ENCODE measurements at regions not wholly inside any gene's neighbourhood (a gene's known extent, or its start where the extent isn't known, plus 50 kb on each side); places are given as distances from the start of the nearest gene placed in this dataset.

DNA sequence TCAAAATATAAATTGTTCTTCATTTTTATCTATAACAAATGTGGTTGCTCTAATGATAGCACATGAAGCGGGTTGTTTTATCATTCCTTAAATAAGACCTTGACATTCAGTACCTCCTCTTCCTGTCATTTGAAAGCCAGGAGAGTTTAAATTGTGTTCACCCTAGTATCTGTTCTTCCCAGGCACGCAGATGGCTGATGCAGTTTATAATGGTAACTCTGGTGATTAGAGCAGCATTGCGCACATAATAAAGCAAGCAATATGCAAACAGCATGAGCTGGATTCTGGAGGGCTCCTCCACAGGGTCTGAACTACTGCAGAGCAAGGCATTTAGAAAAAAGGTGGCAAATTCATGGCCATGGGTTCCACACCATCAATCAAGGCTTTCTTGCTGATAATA, 307.8 kb downstream of the ENC1 start:
- H3K36me3 ChIP-seq (replicated peaks; ENCODE audit: control insufficient read depth, insufficient read depth, low read length): no peaks in the 10 kb centered on the region

DNA sequence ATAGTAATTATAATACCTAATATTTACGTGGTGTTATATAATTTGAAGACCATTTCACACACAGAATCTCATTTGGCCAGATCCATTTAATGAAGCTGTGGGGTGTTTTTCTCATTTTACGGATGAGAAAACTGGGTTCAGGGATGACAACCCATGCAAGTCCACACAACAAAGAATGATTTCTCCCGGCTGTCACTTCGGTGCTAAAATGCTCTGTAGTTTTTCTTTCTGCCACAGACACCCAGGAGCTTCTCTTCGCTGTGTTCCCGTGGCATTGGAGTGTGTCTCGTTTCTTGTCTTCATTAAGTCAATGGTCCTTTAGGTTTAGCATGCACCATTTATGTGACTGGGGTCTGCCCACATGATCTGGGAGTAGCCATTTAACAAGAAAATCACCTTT, 308.5 kb downstream of the ENC1 start:
- Histone ChIP-seq H3K36me3 (replicated peaks; ENCODE audit: control insufficient read depth, insufficient read depth, low read length) (no peaks in the 10 kb centered on the region), H3K27me3 (ENCODE audit: control insufficient read depth, insufficient read depth, low read length) (no peaks in the 10 kb centered on the region), H3K4me3 (ENCODE audit: insufficient read depth, low read depth, low read length) (no peak overlapping the region)
- no peak for DNase-seq

More for the DNA sequence above, 307.8 kb downstream of the ENC1 start:
- no peak for DNase-seq
- no peaks in the 10 kb centered on the region for H3K27me3 ChIP-seq (ENCODE audit: control insufficient read depth, insufficient read depth, low read length)
- H3K4me3 ChIP-seq (ENCODE audit: insufficient read depth, low read depth, low read length): no peak overlapping the region

DNA sequence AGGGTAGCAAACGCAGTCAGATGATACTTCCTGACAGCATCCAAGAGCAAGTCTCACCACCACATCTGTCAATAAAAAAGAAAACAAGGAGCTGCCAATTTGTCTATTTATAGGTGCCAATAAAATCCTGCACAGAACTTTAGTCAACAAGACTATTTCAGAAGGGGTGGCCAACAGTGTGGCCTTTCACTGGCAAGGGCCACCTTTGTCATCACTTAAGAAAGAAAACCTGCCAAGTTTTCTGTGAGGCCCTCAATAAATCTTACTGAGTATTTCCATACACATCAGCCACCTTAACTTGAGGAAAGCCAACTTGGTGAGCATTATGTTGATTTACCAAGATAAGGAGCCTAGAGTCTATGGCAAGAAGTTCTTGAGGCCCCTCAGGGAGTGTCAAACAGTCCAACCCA, 312.3 kb downstream of the ENC1 start:
- DNase-seq: no peak
- no peak overlapping the region for H3K4me3 ChIP-seq (ENCODE audit: insufficient read depth, low read depth, low read length)
- H3K36me3 ChIP-seq (replicated peaks; ENCODE audit: control insufficient read depth, insufficient read depth, low read length): no peaks in the 10 kb centered on the region
- no peaks in the 10 kb centered on the region for H3K27me3 ChIP-seq (ENCODE audit: control insufficient read depth, insufficient read depth, low read length)

DNA sequence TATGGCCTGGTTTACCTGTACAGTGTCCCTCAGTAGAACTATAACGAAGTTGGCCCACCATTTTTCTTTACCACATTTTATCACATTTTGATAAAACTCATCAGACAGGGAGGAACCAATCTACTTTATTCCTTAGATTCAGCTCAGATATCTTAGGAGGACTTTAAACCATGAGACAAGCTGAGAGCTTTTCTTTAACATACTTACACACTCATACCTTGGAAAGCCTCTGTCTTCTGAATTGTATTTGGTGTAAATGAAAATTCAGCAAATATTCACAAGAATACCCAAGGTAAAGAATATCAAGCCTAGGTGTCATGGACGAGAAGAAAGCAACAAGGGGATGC, 313.2 kb downstream of the ENC1 start:
- Histone ChIP-seq H3K27me3 (ENCODE audit: control insufficient read depth, insufficient read depth, low read length) (no peaks in the 10 kb centered on the region), H3K4me3 (ENCODE audit: insufficient read depth, low read depth, low read length) (no peak overlapping the region)
- DNase-seq: no peak

DNA sequence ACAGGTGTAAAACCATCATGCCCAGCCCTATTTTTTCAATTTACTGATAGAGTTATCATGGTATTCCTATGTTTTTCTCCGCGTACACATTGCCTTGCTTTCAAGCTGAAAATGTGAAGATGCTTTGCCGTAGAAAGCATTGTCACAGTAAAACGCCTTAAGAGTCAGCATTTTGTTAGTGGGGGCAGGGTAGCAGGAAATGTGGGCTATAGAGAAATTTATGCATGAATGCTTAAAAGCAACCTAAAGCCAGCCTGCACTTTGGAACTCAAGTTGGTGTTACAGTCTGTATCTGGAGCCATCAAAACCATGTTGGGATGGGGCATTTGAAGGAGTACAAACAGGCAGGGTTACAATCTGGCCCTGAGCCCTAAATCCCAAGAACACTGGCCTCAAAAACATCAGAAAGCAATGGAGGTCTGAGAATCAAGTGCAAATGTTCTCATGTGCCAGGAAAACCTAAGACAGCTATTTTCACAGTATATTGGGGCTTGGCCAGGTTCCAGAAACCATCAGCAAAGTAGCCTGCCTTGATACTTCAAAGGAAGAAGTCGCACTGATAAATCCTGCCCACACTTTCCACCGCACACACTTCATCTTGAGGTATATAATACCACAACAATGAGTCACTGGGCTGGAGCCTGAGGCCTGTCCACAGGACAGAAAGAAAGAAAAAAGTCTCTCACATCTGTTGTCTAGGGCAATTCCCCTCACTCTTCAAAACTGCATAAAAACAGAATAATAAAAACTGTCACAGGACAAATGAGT, 313.8 kb downstream of the ENC1 start:
- Histone ChIP-seq H3K36me3 (replicated peaks; ENCODE audit: control insufficient read depth, insufficient read depth, low read length) (no peaks in the 10 kb centered on the region), H3K27me3 (ENCODE audit: control insufficient read depth, insufficient read depth, low read length) (no peaks in the 10 kb centered on the region), H3K4me3 (ENCODE audit: insufficient read depth, low read depth, low read length) (no peak overlapping the region)
- DNase-seq: no peak

More for the DNA sequence above, 313.2 kb downstream of the ENC1 start:
- no peaks in the 10 kb centered on the region for H3K36me3 ChIP-seq (replicated peaks; ENCODE audit: control insufficient read depth, insufficient read depth, low read length)

DNA sequence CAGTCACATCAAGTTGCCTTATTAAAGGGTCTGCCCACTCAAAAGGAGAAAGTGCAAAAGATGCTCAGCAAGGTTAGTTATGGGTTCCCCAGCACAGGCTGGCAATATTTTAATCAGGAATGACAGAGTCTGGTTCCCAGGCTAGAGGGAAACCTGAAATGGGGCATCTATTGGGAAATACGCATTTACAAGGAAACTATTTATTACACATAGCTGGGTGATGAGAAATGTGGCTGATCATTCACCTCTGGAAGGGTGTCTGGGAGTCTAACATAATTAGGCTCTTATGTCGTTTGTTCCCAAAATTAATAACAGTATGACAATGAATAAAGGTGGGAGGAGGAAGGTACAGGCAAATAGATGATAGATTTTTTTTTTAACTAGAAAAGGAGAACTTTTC, 314.7 kb downstream of the ENC1 start:
- no peaks in the 10 kb centered on the region for H3K27me3 ChIP-seq (ENCODE audit: control insufficient read depth, insufficient read depth, low read length)
- H3K4me3 ChIP-seq (ENCODE audit: insufficient read depth, low read depth, low read length): no peak overlapping the region
- H3K36me3 ChIP-seq (replicated peaks; ENCODE audit: control insufficient read depth, insufficient read depth, low read length): no peaks in the 10 kb centered on the region
- no peak for DNase-seq

DNA sequence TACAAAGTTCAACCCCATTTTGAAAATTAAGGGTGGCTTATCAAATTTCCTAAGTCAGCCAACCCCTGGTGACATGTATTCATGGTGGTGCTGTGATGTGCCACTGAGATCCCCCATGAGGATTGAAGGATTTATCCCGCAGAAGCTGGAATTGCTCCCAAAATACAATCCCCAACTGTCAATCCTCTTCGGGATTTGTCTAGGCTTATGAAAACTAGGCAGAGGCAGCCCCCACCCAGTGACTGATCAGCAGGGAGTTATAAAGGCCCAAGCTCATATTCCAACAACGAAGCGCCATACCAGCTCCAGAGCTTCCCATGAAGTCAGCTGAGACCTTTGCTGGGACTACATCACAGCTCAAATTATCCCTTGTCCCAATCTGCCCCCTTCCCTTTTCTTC, 316.0 kb downstream of the ENC1 start:
- Histone ChIP-seq H3K4me3 (ENCODE audit: insufficient read depth, low read depth, low read length) (no peak overlapping the region), H3K27me3 (ENCODE audit: control insufficient read depth, insufficient read depth, low read length) (no peaks in the 10 kb centered on the region), H3K36me3 (replicated peaks; ENCODE audit: control insufficient read depth, insufficient read depth, low read length) (no peaks in the 10 kb centered on the region)
- no peak for DNase-seq

DNA sequence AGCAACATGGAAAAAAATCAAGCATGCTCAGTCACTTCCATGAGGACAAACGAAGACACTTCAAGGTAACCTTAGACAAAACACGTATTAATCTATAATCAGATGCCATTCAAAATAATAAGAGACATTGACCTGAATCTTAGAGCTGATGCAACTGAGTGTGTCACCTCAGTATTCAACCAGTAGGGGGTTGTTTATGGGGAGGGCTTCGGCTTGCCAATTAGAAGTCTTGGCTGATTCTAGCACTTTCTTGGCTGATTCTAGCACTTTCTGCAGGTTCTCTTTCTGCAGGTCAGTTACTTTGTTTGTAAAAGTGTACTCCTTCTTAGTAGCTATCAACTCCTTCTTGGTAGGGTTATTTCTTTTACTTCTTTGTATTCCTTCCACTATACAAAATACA, 317.6 kb downstream of the ENC1 start:
- Histone ChIP-seq H3K4me3 (ENCODE audit: insufficient read depth, low read depth, low read length) (no peak overlapping the region), H3K27me3 (ENCODE audit: control insufficient read depth, insufficient read depth, low read length) (no peaks in the 10 kb centered on the region), H3K36me3 (replicated peaks; ENCODE audit: control insufficient read depth, insufficient read depth, low read length) (no peaks in the 10 kb centered on the region)
- DNase-seq: no peak

DNA sequence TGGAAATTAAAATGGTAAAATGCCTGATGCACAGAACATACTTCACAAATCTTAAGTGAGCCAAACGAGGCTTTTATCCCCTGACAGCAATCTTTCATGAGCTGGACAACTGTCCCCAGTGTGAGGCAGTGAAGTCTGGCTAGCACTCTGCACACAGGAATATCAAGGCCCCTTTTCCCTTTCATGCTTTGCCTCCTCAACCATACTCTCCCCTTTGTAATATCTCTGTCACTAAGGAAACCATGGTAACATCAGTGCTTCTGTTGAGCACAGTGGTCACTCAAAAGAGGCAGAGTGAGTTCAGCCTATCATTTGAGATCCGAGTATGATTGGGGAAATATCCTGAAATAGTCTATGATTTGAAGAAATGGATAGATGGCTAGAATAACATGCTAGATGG, 318.3 kb downstream of the ENC1 start:
- no peak overlapping the region for H3K4me3 ChIP-seq (ENCODE audit: insufficient read depth, low read depth, low read length)
- no peak for DNase-seq
- no peaks in the 10 kb centered on the region for H3K27me3 ChIP-seq (ENCODE audit: control insufficient read depth, insufficient read depth, low read length)
- H3K36me3 ChIP-seq (replicated peaks; ENCODE audit: control insufficient read depth, insufficient read depth, low read length): no peaks in the 10 kb centered on the region

DNA sequence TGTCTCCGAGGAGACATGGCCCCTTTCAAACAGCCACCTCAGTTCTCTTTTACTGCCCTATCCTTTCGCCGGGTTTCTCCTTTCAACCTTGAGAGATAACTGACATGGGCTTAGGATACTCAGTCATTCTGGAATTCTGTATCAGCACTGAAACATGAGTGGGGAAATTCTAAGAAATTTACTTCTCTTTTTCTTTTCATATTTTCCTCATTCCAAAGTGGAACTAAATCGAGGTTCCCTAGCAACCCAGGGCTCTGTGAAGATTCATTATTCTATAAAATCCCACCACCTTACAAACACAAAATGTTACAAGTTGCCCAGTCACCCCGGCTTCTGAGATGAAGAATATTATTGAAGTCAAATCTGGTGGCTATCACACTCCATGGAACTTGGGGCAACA, 319.2 kb downstream of the ENC1 start:
- no peaks in the 10 kb centered on the region for H3K36me3 ChIP-seq (replicated peaks; ENCODE audit: control insufficient read depth, insufficient read depth, low read length)
- DNase-seq: no peak
- no peak overlapping the region for H3K4me3 ChIP-seq (ENCODE audit: insufficient read depth, low read depth, low read length)
- no peaks in the 10 kb centered on the region for H3K27me3 ChIP-seq (ENCODE audit: control insufficient read depth, insufficient read depth, low read length)

DNA sequence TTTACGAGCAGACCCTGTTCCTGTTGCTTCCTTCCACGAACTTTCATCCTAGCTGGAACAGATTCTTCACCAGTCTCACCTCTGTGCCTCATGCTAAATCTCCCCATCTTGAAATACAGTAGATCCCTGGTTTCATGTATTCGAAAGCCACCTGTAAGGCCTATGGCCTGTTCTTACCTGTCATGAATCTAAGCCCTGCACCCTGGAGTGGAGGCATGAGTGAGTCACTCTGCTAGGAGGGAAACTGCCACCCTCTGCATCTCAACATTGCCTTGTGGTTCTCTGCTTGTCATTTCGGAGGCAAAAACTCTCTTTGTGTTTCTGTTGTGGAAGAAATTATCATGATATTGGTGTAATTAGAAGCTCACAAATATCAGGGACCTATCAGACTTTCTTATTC, 320.0 kb downstream of the ENC1 start:
- no peak overlapping the region for H3K4me3 ChIP-seq (ENCODE audit: insufficient read depth, low read depth, low read length)
- DNase-seq: no peak

DNA sequence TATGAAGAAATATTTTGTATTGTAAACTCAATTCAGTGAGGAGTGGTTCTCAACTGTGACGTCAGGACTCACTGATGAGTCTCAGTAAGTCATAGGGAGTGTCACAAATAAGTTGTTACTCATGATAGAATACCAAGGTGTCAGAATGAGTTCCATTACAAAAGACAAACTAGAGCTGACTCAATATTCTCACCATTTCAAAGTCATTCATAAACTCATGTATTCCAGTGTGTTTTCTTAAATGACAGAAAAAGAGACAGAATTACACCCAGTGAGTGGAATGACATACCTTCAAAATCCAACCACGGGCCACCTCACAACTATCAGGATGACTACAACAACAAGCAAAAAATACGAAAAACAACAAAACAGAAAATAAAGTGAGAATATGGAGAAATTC, 321.5 kb downstream of the ENC1 start:
- DNase-seq: no peak
- H3K36me3 ChIP-seq (replicated peaks; ENCODE audit: control insufficient read depth, insufficient read depth, low read length): no peaks in the 10 kb centered on the region
- H3K4me3 ChIP-seq (ENCODE audit: insufficient read depth, low read depth, low read length): no peak overlapping the region
- H3K27me3 ChIP-seq (ENCODE audit: control insufficient read depth, insufficient read depth, low read length): no peaks in the 10 kb centered on the region

More for the DNA sequence above, 320.0 kb downstream of the ENC1 start:
- H3K27me3 ChIP-seq (ENCODE audit: control insufficient read depth, insufficient read depth, low read length): no peaks in the 10 kb centered on the region
- no peaks in the 10 kb centered on the region for H3K36me3 ChIP-seq (replicated peaks; ENCODE audit: control insufficient read depth, insufficient read depth, low read length)

DNA sequence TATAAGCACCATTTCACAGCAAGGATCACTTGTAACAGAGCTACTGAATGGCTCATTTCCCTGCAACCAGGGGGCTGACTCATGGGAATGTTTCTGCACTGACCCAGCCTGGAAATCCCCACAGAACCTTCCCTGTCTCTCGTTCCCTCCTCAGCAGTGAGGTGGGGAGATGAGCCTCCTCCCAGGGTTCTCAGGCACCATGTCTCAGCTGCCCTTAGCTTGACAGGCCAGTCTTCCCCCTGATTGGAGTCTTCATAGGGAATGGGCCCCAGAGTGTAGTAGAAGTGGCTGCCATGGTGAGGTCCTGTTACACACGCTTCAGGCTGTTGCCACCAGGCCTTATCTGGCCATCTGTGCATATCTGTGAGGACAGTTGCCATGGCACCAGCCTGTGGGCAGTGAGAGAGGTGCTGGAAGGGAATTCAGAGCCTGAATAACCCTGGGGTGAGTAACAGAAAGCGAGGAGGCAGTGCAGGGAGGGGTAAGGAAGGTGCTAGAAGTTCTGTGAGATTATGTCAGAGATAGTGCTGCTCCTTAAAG, 324.4 kb downstream of the ENC1 start:
- Histone ChIP-seq H3K36me3 (replicated peaks; ENCODE audit: control insufficient read depth, insufficient read depth, low read length) (no peaks in the 10 kb centered on the region), H3K27me3 (ENCODE audit: control insufficient read depth, insufficient read depth, low read length) (no peaks in the 10 kb centered on the region), H3K4me3 (ENCODE audit: insufficient read depth, low read depth, low read length) (no peak overlapping the region)
- DNase-seq: no peak

DNA sequence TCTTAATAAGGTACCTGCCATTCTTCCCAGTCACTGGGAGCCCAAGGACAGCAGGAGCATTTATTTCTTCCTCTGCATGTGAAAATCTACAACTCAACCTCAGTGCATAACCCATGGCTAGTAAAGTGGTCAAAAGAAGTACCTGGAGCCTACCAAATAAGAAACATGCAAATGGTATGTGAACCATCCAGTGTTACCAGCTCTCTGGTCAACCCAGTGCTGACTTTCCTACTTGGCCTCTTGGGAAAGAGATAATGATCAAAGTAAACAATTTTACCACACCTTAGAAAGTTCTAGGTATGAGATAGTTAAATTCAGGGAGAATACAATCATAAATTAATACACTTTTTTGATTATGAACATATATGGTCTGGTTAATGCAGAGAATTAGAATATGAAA, 325.6 kb downstream of the ENC1 start:
- Histone ChIP-seq H3K4me3 (ENCODE audit: insufficient read depth, low read depth, low read length) (no peak overlapping the region), H3K36me3 (replicated peaks; ENCODE audit: control insufficient read depth, insufficient read depth, low read length) (no peaks in the 10 kb centered on the region), H3K27me3 (ENCODE audit: control insufficient read depth, insufficient read depth, low read length) (no peaks in the 10 kb centered on the region)
- DNase-seq: no peak

DNA sequence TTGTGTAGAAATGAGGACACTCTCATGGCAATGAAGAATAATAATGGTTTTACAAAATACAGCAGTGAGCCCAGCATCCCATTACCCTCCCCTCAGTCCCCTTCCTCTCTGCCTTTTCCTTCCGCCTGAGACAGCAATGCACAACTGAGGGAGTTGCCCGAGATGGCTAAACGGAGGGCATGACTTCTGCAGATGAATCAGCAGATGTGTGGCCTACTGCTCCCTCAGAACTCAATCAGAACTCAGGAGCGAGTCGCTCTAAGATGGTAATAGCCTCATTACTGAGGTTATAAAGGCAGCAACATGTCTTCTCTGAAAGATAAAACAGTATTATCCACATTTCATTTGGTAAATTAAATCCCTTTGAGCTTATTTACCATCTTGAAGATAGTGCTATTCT, 326.6 kb downstream of the ENC1 start:
- Histone ChIP-seq H3K4me3 (ENCODE audit: insufficient read depth, low read depth, low read length) (no peak overlapping the region), H3K27me3 (ENCODE audit: control insufficient read depth, insufficient read depth, low read length) (no peaks in the 10 kb centered on the region), H3K36me3 (replicated peaks; ENCODE audit: control insufficient read depth, insufficient read depth, low read length) (no peaks in the 10 kb centered on the region)
- DNase-seq: no peak

DNA sequence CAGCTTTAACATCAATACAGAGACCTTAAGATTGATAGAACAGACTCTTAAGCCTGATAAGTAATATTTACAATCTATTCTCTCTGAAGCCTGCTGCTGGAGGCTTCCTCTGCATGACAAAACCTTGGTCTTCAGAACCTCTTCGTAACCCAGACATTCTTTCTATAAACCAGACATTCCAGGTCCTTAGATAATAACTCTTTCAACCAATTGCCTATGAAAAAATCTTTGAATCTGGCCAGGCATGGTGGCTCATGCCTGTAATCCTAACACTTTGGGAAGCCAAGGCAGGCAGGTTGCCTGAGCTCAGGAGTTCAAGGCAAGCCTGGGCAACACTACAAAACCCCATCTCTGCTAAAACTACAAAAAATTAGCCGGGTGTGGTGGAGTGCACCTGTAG, 327.8 kb downstream of the ENC1 start:
- no peaks in the 10 kb centered on the region for H3K36me3 ChIP-seq (replicated peaks; ENCODE audit: control insufficient read depth, insufficient read depth, low read length)
- no peak overlapping the region for H3K4me3 ChIP-seq (ENCODE audit: insufficient read depth, low read depth, low read length)
- no peaks in the 10 kb centered on the region for H3K27me3 ChIP-seq (ENCODE audit: control insufficient read depth, insufficient read depth, low read length)
- no peak for DNase-seq
